ENCODE measurements at regions not wholly inside any gene's neighbourhood (a gene's known extent, or its start where the extent isn't known, plus 50 kb on each side); places are given as distances from the start of the nearest gene placed in this dataset.

DNA sequence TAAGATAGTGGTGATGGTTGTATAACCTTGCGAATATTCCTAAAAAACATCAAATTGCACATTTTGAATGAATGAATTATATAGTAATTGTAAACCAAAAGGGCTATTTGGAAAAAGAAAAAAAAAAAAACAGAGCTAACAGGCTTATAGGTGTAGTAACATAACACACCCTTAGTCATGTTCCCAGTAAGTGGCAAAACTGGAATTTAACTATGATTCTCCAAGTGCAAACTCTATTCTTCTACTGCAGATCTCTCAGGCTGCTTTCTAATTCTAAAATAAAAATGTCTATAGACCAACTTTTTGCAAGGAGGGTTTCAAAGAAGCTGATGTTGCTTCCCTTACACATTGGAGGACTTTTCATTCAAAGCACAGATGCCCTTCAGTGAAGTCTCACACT lies 293.2 kb upstream of the MON1B start:
- DNase-seq (ENCODE audit: low read depth in 2 of 3, low spot score in 2 of 3), result no peak

DNA sequence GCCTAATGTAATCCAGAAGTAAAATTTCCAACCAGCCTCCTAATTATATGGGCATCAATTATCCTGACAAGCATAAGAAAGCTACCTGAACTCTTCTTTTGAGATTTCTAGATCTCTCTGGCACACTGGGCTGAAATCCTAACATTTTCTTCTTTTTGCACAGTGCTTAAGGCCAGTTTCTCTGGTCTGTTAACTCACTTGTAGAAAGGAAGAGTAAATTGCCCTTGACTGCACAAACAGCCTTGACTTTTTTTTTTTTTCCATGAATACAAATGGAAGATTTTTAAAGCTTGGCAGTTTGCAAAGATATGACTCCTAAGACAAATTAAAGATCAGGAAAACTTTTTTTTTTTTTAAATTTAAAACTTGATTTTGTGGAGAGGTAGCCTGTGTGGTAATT lies 291.2 kb upstream of the MON1B start:
- no peak for DNase-seq (ENCODE audit: low read depth in 2 of 3, low spot score in 2 of 3)

DNA sequence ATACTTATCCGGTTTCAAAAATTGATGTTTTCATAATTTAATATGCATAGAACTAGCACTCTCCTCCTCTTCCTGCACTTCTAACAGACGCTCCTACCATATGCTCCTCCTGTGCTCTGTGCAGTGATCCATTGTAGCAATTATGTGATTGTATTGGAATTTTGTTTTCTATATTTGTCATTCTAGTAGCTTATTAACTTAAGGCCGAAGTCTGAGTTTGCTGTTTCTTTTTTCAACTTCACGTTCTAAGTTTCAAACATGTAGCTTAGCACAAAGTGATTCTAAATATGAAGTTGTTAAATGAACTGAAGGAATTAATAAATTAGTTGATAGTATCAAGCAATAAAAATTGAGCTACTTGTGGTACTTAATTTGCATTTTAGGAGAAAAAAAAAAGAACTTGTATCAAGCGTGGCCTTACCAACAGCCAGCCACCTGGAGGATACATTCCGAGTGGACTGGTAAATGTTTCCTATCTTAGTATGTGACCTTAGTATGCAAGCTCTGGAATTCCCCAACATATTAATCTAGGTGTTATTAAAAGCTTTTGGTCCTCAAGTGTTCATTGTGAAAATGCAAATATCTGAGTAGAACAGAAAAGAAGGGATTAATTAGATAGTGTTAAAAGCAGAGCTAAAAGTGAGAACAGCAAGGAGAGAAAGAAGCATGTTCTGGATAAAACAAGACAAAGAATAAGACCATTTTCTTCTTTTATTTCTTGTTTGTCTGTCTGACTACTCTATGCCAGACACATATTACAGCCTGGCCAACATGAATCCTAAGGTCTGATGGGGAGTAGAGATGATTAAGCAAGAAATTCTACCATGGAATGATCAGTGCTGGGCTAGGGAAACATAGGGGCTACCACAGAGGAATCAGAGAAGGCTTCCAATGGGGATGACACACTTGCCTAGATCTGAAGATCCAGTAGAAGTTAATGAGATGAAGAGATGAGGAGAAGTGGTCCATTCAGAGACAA lies 290.4 kb upstream of the MON1B start:
- no peak for DNase-seq (ENCODE audit: low read depth in 2 of 3, low spot score in 2 of 3)

DNA sequence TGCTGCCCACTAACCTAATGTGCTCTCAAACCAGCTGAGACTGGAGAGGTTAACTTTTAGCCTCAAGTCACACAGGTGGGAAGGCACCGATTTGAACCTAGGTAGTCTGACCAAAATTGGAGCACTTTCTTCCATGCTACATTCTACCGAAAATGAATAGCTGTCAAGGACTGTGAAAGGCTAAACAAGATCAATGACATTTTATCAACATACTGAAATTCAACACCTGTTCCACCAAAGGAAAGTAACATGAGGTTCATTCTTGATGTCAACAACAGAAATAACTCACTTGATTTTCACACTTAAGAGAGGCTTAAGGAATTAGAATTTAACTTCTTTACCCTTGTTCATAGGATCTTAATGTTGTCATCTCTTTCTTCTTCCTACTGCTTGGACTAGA lies 284.4 kb upstream of the MON1B start:
- no peak for DNase-seq (ENCODE audit: low read depth in 2 of 3, low spot score in 2 of 3)

DNA sequence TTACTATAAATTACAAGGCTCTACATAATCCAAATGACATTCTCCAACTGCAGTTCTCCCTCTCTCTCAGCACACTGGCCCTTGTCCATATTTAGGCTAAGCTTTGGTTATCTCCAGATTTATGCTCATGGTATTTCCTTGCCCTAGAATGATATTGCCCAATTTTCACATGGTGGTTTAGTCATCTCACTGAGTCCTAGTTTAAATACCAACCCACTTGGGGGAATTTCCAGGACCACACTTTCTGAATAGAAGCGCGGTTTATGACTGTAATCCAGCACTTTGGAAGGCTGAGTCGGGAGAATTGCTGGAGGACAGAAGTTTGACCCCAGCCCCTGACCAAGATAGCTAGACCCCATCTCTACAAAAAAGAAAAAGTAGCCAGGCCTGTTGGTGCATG lies 280.1 kb upstream of the MON1B start:
- no peak for DNase-seq (ENCODE audit: low read depth in 2 of 3, low spot score in 2 of 3)

DNA sequence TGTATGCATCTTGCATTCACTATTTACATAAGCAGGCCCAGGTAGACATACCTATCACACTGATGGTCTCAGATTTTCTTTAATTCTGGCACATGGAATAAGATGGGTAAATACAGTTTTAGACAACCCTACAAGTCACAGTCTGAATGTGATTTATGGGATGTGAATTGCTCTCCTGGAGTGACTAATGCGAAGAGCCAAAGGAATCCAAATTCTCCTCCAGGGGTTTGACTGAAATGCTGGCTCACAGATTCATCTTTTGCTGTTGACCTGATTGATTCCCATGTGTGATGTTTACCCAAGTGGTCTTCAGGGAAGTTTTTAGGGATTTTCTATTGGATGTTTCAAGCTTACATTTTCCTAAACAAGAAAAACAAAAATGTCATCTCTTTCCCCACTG lies 277.9 kb upstream of the MON1B start:
- no peak for DNase-seq (ENCODE audit: low read depth in 2 of 3, low spot score in 2 of 3)

DNA sequence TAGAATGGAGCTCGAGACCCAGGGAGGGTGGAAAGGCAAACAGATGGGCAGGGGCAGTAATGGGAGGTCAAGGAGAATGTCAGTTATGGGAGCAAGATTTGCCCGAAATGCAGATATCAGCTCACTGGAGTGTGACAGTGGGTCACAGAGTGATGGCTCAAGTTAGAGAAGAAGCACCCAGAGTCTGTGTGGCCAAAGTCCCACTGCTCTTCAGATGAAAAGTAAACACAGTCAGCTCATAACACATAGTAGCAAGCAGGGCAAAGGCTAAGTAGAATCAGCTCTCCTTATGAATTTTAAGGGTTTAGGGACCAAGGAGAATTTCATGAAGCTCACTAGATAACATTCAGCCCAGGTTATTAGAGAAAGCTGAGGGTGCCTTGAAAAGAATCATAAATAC lies 264.9 kb upstream of the MON1B start:
- no peak for DNase-seq (ENCODE audit: low read depth in 2 of 3, low spot score in 2 of 3)

DNA sequence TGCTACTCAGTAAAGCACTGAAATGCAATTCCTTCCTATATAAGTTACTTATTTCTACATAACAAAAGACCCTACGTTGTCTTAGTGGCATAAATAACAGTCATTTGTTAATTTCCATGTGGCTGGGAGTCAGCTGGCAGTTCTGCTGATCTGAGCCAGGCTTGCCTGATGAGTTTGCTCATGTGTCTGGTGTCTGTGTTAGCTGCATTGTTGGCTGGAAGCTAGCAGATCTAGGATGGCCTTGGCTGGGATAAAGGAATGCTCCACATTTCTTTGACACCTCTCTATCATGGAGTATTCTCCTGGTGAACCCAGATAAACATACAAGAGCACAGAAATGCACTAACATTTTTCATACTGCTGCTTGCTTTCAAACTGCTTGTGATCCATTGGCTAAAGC lies 264.4 kb upstream of the MON1B start:
- DNase-seq (ENCODE audit: low read depth in 2 of 3, low spot score in 2 of 3), result no peak

DNA sequence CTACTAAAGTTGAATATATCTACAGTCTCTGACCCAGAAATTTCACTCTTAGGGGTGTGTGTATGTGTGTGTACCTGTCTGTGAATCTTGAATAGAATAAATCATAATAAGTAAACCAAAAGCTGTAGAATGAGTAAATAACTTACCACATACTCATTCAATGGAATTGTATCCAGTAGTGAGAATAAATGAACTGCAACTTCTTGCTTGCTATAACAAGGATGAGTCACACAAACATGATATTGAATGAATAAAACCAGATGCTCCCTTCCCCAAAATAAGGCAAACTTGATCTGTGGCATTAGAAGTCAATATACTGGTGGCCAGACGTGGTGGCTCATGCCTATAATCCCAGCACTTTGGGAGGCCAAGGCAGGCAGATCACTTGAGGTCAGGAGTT lies 259.8 kb upstream of the MON1B start:
- no peak for DNase-seq (ENCODE audit: low read depth in 2 of 3, low spot score in 2 of 3)

DNA sequence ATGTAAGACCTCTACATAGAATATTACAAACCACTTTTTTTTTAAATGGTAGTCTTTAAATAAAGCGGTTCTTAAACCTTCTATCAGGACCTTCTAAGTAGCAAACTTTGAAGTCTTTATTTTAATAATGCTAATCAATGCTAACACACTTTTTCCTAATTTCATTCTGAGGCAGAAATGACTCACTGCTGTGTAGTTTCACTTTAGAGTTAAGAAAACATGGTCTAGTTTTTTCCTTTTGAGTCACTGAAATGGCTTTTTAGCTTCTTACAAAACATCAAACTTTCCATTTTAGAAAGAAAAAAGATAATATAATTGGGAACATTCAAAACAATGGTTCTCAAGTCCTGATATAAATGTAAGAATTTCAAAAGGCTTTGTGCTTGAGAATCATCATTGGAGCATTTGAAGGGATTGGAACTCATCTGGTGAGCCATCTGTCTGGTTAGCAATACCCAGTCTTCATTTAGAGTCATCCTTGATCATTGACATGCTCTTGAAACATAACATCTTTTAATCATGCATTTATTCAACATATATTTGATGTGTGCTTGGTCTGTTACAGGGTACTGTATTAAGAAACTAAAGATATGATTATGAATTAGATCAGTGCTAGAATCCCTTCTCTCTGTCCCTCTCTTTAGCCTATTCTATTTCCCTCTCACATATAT lies 258.3 kb upstream of the MON1B start:
- no peak for DNase-seq (ENCODE audit: low read depth in 2 of 3, low spot score in 2 of 3)

DNA sequence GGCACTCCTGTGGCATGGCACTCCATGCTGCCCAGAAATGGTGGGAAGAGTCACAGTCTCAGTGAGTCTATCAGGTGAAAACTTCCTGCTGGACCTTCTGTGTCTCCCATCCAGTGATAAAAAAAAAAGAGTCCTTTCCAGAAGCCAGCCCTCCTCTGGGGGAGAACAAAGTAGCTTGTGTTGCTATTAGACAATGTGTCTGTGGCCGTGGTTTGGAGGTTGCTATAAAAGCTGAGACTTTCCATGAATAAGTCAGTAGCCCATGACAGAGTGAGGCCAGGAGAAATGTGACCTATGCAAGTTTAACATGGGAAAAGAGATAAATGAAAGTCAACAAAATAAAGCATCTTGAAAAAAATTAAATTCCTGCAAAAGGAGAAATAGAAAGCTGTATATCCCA lies 250.7 kb upstream of the MON1B start:
- DNase-seq (ENCODE audit: low read depth in 2 of 3, low spot score in 2 of 3), result no peak

DNA sequence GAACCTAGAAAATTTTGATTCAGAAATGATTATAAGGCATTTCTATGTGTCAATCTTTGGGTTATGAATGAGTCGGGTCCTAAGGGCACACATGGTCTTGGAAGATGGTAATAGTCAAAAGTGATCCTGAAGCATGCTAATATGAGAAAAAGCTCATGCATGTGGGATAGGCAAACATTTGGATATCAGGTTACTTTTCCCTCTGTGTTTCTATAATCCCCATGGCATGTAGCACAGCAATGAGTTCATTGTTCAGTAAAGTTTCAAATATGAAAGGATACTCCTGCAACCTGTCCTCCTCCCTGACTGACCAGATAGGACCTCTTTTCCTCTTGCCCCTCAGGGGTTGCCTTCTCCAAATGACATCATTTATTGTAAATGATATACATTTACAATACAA lies 249.9 kb upstream of the MON1B start:
- no peak for DNase-seq (ENCODE audit: low read depth in 2 of 3, low spot score in 2 of 3)

DNA sequence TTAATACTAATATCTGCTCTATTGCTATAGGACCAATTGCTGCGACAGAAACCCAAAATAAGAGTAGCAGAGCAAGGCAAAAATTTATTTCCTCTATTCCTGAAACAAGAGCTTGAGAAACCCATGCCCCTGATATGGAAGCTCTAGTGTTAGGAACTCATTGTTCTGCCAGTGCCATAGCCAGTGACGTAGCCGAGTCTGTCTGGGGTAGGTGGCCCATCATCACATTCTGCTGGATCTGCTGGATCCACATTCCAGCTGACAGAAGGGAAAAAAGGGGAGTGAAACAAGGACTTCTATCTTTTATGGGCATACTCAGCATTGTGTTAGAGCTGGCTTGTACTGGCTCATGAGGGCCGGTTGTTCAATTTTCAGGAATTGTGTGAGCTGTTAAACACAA lies 248.9 kb upstream of the MON1B start:
- no peak for DNase-seq (ENCODE audit: low read depth in 2 of 3, low spot score in 2 of 3)

DNA sequence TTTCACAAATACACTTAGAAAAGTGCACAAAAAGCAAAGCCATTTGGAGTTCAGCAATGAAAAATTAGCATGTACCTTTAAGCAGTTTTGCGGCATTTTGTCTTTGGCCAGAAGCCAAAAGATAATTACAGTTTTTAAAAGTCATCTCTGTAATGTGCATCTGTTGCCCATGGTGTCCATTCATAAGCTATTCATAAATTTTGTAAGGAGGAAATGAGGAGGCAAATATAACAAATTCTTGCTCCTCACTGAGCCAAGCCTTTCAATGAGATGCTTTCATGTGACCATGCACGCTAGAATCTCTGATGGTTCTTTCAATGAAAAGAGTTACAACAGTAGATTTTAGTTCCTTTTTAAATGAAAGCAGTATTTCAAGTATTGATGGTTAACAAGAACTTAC lies 247.1 kb upstream of the MON1B start:
- no peak for DNase-seq (ENCODE audit: low read depth in 2 of 3, low spot score in 2 of 3)

DNA sequence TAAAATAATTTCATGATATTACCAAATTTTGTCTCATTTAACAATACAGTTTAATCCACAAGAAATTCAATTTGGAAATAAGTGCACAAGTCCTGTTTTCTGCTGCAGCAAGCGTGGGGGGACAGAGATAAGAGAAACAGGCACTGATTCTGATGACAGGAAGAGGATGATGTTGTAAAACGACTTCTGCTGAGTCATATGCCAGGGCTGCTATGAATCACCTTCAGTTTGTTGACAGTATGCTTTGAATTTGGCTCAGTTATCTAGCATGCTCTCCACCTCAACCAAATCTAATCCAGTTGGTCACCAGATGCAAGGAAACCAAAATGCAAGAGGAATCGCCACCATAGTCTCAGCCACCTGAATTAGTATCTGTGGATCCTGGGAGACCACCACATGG lies 244.1 kb upstream of the MON1B start:
- no peak for DNase-seq (ENCODE audit: low read depth in 2 of 3, low spot score in 2 of 3)

DNA sequence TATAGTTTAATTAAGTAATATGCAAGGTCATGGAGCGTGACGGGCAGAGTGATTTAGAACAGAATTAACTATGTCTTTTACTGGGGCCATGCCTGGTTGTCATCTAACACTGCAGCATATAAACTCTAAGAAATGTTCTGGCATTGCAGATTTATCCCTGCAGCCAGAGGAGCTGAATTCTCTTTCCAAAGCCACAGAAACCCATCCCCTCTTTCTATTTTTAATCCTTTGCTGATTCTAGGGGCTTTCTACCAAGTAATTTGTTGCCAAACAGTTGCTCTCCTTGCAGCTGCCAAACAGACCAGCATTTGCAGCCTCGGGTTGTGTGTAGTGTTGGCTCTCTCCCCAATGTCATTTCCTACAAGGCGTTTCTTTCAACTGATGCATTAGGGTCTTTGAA lies 243.2 kb upstream of the MON1B start:
- DNase-seq (ENCODE audit: low read depth in 2 of 3, low spot score in 2 of 3), result no peak

DNA sequence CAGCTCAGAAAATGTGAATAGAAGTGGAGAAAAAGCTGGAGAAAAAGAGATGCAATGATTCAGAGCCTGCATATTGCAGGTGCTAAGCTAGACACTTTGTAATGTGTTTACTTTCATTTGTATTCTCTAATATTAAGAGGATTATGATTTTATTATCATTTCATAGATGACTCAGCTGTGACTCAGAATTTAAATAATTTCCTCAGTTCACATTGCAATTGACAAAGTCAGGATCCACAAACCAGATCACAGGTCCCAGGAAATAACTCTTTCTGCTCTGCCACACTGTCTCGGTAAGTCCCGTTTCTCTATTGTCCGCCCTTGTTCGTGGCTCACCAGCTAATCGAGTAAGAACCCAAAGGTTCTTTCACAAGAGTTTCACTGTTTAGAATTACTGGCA lies 235.4 kb upstream of the MON1B start:
- no peak for DNase-seq (ENCODE audit: low read depth in 2 of 3, low spot score in 2 of 3)

DNA sequence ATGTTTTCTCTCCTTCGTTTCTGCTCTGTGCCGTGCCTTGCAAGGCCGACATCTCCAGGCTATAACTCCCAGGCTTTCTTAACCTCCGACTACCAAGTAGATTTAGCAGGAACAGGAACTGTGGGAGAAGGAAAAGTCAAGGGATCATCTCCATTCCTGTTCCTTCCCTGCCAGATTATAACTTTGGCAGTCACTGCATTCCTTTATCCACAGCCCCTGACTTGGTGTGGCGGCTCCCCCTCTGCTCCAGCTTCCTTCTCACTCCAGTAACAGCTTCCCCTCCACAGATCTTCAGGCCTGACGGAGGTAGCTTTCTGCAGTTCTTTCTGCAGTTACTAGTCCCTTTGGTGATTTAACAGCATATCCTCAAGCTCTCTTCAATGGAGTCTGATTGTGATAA lies 234.6 kb upstream of the MON1B start:
- DNase-seq (ENCODE audit: low read depth in 2 of 3, low spot score in 2 of 3), result no peak

DNA sequence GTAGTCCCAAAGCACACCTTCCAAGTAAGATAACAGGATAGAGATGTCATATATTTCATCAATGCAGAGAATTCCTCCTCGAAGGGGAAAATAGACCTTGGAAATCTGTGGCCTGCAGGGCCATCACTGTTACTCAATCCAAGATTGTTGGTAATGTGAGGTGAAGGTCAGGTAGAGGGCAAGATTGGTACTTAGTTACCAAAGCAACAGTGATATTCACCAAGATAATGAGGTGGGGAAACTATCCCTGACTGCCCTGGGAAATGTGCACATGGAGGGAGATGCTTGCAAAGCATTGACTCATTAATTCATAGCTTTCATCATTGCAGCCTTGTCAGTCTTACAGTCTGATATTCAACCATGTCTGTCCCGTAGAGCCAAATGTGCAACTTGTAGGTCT lies 234.1 kb upstream of the MON1B start:
- no peak for DNase-seq (ENCODE audit: low read depth in 2 of 3, low spot score in 2 of 3)

DNA sequence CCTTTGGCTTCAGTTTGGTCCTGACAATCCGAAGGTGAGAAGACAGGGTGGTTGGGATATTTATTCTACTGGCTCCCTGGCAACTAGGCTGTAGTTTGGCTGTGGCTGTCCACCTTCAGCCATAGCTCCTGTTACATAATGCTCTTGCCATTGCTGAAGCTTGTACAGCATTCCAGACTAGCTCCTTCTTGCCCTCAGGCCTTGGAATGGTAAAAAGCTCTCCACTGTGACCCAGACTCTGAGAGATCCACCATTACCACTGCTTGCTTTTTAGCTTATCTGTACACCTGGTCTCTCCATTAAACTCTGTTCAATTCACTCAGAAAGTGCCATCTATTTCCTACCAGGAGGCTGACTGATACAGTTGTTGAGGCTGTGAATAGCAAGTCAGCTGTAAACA lies 231.8 kb upstream of the MON1B start:
- no peak for DNase-seq (ENCODE audit: low read depth in 2 of 3, low spot score in 2 of 3)

DNA sequence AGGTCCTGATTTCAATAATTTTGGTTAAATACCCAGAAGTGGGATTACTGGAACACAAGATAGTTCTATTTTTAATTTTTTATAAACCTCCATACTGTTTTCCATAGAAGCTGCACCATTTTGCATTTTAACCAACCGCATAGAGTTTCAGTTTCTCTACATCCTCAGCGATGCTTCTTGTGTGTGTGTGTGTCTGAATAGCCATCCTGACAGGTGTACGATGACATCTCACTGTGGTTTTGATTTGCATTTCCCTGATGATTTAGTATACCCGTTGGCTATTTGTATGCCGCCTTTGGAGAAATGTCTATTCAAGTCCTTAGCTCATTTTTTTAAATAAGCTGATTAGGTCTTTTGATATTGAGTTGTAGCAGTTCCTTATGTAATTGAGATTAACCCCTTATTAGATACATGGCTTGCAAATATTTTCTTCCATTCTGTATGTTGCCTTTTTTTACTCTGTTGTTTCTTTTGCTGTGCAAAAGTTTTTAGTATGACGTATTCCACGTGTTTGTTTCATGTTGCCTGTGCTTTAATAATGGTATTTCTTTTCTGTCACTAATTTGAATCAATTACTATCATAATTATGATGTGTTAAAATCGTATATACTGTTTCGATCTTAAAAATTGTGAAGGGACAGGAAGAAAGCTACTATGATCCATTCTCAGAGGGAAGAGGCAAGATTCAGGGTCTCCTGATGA lies 227.2 kb upstream of the MON1B start:
- DNase-seq (ENCODE audit: low read depth in 2 of 3, low spot score in 2 of 3), result no peak

All from hematopoietic multipotent progenitor cell (in vitro differentiated cells).